ENCODE measurements at regions not wholly inside any gene's neighbourhood (a gene's known extent, or its start where the extent isn't known, plus 50 kb on each side); places are given as distances from the start of the nearest gene placed in this dataset.

- no peak for DNase-seq (ENCODE audit: low read depth in 2 of 2)
- H3K4me3 ChIP-seq (replicated peaks in 1 of 2; ENCODE audit: low read depth in 2 of 2, low read length in 2 of 2): no peak overlapping the region
- TF ChIP-seq CTCF (IDR thresholded peaks at IDR 0.05; ENCODE audit: low read depth, low read length): no peak
Measured at GRCh38 chr4:108473163-108473720, 147.1 kb upstream of the RPL34 start.

- H3K4me3 ChIP-seq (replicated peaks in 1 of 2; ENCODE audit: low read depth in 2 of 2, low read length in 2 of 2): no peak overlapping the region
- peak; percentile 26 to 68 for DNase-seq (ENCODE audit: low read depth in 2 of 2)
- no peak for TF ChIP-seq CTCF (IDR thresholded peaks at IDR 0.05; ENCODE audit: low read depth, low read length)
Measured at GRCh38 chr4:108466936-108467902, 153.2 kb upstream of the RPL34 start.

GRCh38 chr4:108465886-108466500, 154.4 kb upstream of the RPL34 start:
- TF ChIP-seq CTCF (IDR thresholded peaks at IDR 0.05; ENCODE audit: low read depth, low read length): no peak
- no peak overlapping the region for H3K4me3 ChIP-seq (replicated peaks in 1 of 2; ENCODE audit: low read depth in 2 of 2, low read length in 2 of 2)
- no peak for DNase-seq (ENCODE audit: low read depth in 2 of 2)

GRCh38 chr4:108458681-108459080, 161.7 kb upstream of the RPL34 start:
- TF ChIP-seq CTCF (IDR thresholded peaks at IDR 0.05; ENCODE audit: low read depth, low read length): no peak
- DNase-seq (ENCODE audit: low read depth in 2 of 2): no peak
- H3K4me3 ChIP-seq (replicated peaks in 1 of 2; ENCODE audit: low read depth in 2 of 2, low read length in 2 of 2): no peak overlapping the region

- H3K4me3 ChIP-seq (replicated peaks in 1 of 2; ENCODE audit: low read depth in 2 of 2, low read length in 2 of 2): no peak overlapping the region
- no peak for TF ChIP-seq CTCF (IDR thresholded peaks at IDR 0.05; ENCODE audit: low read depth, low read length)
- DNase-seq (ENCODE audit: low read depth in 2 of 2): no peak
Measured at GRCh38 chr4:108454227-108454626, 166.1 kb upstream of the RPL34 start.

GRCh38 chr4:108453366-108453765, 167.0 kb upstream of the RPL34 start:
- TF ChIP-seq CTCF (IDR thresholded peaks at IDR 0.05; ENCODE audit: low read depth, low read length): no peak
- DNase-seq (ENCODE audit: low read depth in 2 of 2): no peak

More at GRCh38 chr4:108453366-108453765, 167.0 kb upstream of the RPL34 start:
- H3K4me3 ChIP-seq (replicated peaks in 1 of 2; ENCODE audit: low read depth in 2 of 2, low read length in 2 of 2): no peak overlapping the region

Data from cardiac fibroblast (primary cell).